GM12878 (cell line): ENCODE measurements at regions not wholly inside any gene's neighbourhood (a gene's known extent, or its start where the extent isn't known, plus 50 kb on each side); places are given as distances from the start of the nearest gene placed in this dataset.

Source experiments
- ATAC-seq: fragments of 200-7000 bp; cut with Tn5 transposase; 3 replicates; pipeline ENCODE4 v1.9.1; 2020; ENCODE audit warnings: mild to moderate bottlenecking, moderate library complexity
- BruUV-seq: library from RNA; stranded (reverse); fragments of 400-500 nt; replicated peaks from 2 replicates; lab custom pipeline; 2021; lab: Mats Ljungman, UMichigan
- CTCF ChIA-PET: fragments of 300-600 bp; sonication (Branson Sonifier 250); formaldehyde crosslinking; extraction: SDS; loops from one replicate; lab custom pipeline; 2021; ENCODE audit warnings: inconsistent platforms; lab: Yijun Ruan, JAX
- POLR2A ChIA-PET: fragments of 350-600 bp; formaldehyde crosslinking; extraction: SDS; loops from one replicate; lab custom pipeline; 2021; ENCODE audit warnings: inconsistent platforms; lab: Charles Lee
- RAD21 ChIA-PET: fragments of 300-600 bp; sonication (Branson Sonifier 250); formaldehyde crosslinking; loops from one replicate; lab custom pipeline; 2023; ENCODE audit warnings: antibody characterized with exemption; ENCODE audit not compliant: unreplicated experiment; lab: Charles Lee
- SMC1A ChIA-PET: fragments of 300-600 bp; sonication (Branson Sonifier 250); formaldehyde crosslinking; loops from one replicate; lab custom pipeline; 2023; ENCODE audit not compliant: unreplicated experiment, uncharacterized antibody; lab: Charles Lee
- DNase-seq: peaks from one replicate; pipeline ENCODE4 v3.0.0-alpha.2; 2011; ENCODE audit warnings: low read depth, low spot score
- FAIRE-seq: peaks from 3 replicates; lab custom pipeline; 2011; peaks lifted over from hg19 to GRCh38; lab: Jason Lieb, UNC
- H2AFZ ChIP-seq: 2 replicates; pipeline ENCODE4 v1.6.0; 2011; ENCODE audit warnings: low read depth, low read length, control low read depth; ENCODE audit not compliant: control insufficient read depth
- H3K27ac ChIP-seq: 2 replicates; pipeline ENCODE4 v1.5.1; 2011; ENCODE audit warnings: control low read depth; ENCODE audit not compliant: control insufficient read depth, insufficient read depth
- H3K27me3 ChIP-seq, 2 experiments: replicated peaks in 1 of 2; 2 replicates each; pipeline versions ENCODE4 v1.6.0 to v1.6.1; 2011; ENCODE audit warnings: low read length in 1 of 2; ENCODE audit not compliant: control insufficient read depth in 2 of 2, insufficient read depth in 2 of 2
- H3K36me3 ChIP-seq, 2 experiments: 2 replicates each; pipeline ENCODE4 v1.5.1; 2011; ENCODE audit warnings: low read length in 1 of 2; ENCODE audit not compliant: control insufficient read depth in 2 of 2, insufficient read depth in 2 of 2
- H3K4me1 ChIP-seq: 2 replicates; pipeline ENCODE4 v1.6.1; 2011; ENCODE audit warnings: mild to moderate bottlenecking, low read length, moderate library complexity, mixed read lengths; ENCODE audit not compliant: control insufficient read depth, insufficient read depth
- H3K4me2 ChIP-seq: 2 replicates; pipeline ENCODE4 v1.6.0; 2011; ENCODE audit warnings: control low read depth; ENCODE audit not compliant: control insufficient read depth, insufficient read depth
- H3K4me3 ChIP-seq: fragments of 200-600 bp; sonication (generic); 2 replicates; pipeline ENCODE4 v1.5.1; 2016
- H3K79me2 ChIP-seq: 2 replicates; pipeline ENCODE4 v1.6.0; 2011; ENCODE audit warnings: low read length; ENCODE audit not compliant: control insufficient read depth, insufficient read depth
- H3K9ac ChIP-seq: 2 replicates; pipeline ENCODE4 v1.8.0; 2011; ENCODE audit warnings: low read length, control low read depth, mixed read lengths; ENCODE audit not compliant: control insufficient read depth, insufficient read depth
- H3K9me3 ChIP-seq: replicated peaks from 3 replicates; pipeline ENCODE4 v1.5.1; 2011; ENCODE audit warnings: mild to moderate bottlenecking, low read length; ENCODE audit not compliant: control insufficient read depth, insufficient read depth
- H4K20me1 ChIP-seq: 2 replicates; pipeline ENCODE4 v1.6.0; 2011; ENCODE audit not compliant: control insufficient read depth, insufficient read depth
- CHD2 ChIP-seq: IDR thresholded peaks from 2 replicates; pipeline ENCODE4 v1.6.1; 2011; ENCODE audit warnings: low read depth, low read length, improper control_type of control experiment, borderline replicate concordance
- MYC ChIP-seq: IDR thresholded peaks from 2 replicates; pipeline ENCODE4 v1.6.1; 2011; ENCODE audit warnings: mild to moderate bottlenecking, low read length, moderate library complexity, inconsistent platforms; ENCODE audit not compliant: insufficient read depth, insufficient replicate concordance, insufficient read length, severe bottlenecking
- NBN ChIP-seq: fragments of 450-650 bp; IDR thresholded peaks from 2 replicates; pipeline ENCODE4 v1.6.1; 2016
- REST ChIP-seq: IDR thresholded peaks from 2 replicates; pipeline ENCODE4 v1.6.1; 2012; ENCODE audit warnings: mild to moderate bottlenecking, low read depth, low read length
- TCF7 ChIP-seq: IDR thresholded peaks from 2 replicates; pipeline ENCODE4 v1.6.1; 2014; ENCODE audit warnings: antibody characterized with exemption, borderline replicate concordance
- ZBTB11 ChIP-seq: fragments of 450-650 bp; formaldehyde crosslinking; IDR thresholded peaks from 2 replicates; pipeline ENCODE4 v1.5.0; 2022; ENCODE audit warnings: mild to moderate bottlenecking, missing genetic modification characterization
- ZNF217 ChIP-seq: fragments of 450-650 bp; IDR thresholded peaks from 2 replicates; pipeline ENCODE4 v1.6.1; 2017; ENCODE audit warnings: antibody characterized with exemption, mild to moderate bottlenecking
- ZNF687 ChIP-seq: fragments of 450-650 bp; IDR thresholded peaks from 2 replicates; pipeline ENCODE4 v1.6.1; 2017; ENCODE audit warnings: mild to moderate bottlenecking, moderate library complexity
- WGBS: methylation state at CpG from one replicate; pipeline ENCODE4 v1.1.6; 2016; ENCODE audit warnings: low lambda C conversion rate; ENCODE audit not compliant: insufficient replicate concordance, insufficient coverage; ENCODE audit errors: missing lambda C conversion rate; 5-methylcytosine and 5-hydroxymethylcytosine counted together
- in situ Hi-C: fragments of 300-500 bp; cut with MboI; formaldehyde crosslinking; loops from 9 replicates; pipeline ENCODE4 v1.14.3; 2018; ENCODE audit warnings: mixed read lengths
- intact Hi-C: fragments of 100-400 bp; cut with micrococcal nuclease; formaldehyde crosslinking; loops from one replicate; pipeline ENCODE4 v1.14.2; 2022; ENCODE audit not compliant: unreplicated experiment

GRCh38 chr20:40181676-40182075, 507.4 kb downstream of the MAFB start (continued):
- no peak for TF ChIP-seq MYC

GRCh38 chr20:40176098-40176841, 512.8 kb downstream of the MAFB start:
- in situ Hi-C loops, result no loop called here
- WGBS, result 15% methylated on average over 4 of the region's 4 CpGs
- TF ChIP-seq CHD2, result no peak
- no peak for TF ChIP-seq NBN
- TF ChIP-seq REST, result no peak
- no peak for TF ChIP-seq ZNF687
- TF ChIP-seq ZBTB11, result no peak
- TF ChIP-seq ZNF217, result no peak
- no peak for TF ChIP-seq TCF7

More at GRCh38 chr20:40176098-40176841, 512.8 kb downstream of the MAFB start:
- Histone ChIP-seq H3K4me1 (no peaks in the 10 kb centered on the region), H3K27ac (no peak overlapping the region), H3K79me2 (no peaks in the 10 kb centered on the region), H3K36me3 (no peaks in the 10 kb centered on the region), H4K20me1 (no peaks in the 10 kb centered on the region), H3K27me3 (no peaks in the 10 kb centered on the region), H3K4me2 (no peak overlapping the region), H2AFZ (no peak overlapping the region), H3K4me3 (no peak overlapping the region), H3K9ac (no peak overlapping the region), H3K9me3 (no peaks in the 10 kb centered on the region)
- DNase-seq (no peak), ATAC-seq (no peak), FAIRE-seq (no peak)
- ChIA-PET SMC1A (interaction anchor here (1.4 kb wide), 1 partner anchor 38 kb away, joined by 3 read pairs; no protein-coding TSS in a partner anchor), RAD21 (no interaction called here), POLR2A (no interaction called here), CTCF (interaction anchor here (2.3 kb wide), 1 partner anchor 75 kb away, joined by 7 read pairs; no protein-coding TSS in a partner anchor)
- BruUV-seq, result no TSS peak
- intact Hi-C loops, result no loop called here
